ENCODE measurements at regions not wholly inside any gene's neighbourhood (a gene's known extent, or its start where the extent isn't known, plus 50 kb on each side); places are given as distances from the start of the nearest gene placed in this dataset.
A peak's percentile ranks its signal among the peaks of the same experiment; 100 is the strongest.

DNA sequence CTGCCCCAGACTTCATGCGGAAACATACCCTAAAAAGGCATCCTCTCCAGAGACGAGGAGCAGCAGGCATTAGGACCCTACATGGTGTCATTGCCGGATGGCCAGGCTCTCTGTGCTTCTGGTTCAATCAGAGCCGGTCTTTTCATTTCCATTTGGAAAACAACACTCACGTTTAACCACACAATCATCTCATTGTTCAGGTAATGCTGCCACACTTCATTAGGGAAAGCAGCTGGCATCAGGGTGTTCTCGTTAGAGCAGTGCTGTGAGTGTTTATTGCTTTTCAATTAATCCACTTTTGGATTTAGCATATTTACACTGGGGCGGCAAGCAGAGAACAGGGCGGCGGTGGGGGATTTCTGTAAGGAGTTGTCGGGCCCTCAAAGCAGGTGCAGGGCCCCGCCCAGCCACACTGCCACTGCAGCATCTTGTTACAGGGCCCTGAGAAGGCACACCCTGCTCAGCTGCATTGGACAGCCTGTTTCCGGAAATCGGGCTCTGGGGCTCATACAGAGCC is 338.6 kb downstream of the SHANK2 start:
- no peak for TF ChIP-seq RAD21 (conservative IDR thresholded peaks at IDR 0.05)
- TF ChIP-seq, protein P1, sequence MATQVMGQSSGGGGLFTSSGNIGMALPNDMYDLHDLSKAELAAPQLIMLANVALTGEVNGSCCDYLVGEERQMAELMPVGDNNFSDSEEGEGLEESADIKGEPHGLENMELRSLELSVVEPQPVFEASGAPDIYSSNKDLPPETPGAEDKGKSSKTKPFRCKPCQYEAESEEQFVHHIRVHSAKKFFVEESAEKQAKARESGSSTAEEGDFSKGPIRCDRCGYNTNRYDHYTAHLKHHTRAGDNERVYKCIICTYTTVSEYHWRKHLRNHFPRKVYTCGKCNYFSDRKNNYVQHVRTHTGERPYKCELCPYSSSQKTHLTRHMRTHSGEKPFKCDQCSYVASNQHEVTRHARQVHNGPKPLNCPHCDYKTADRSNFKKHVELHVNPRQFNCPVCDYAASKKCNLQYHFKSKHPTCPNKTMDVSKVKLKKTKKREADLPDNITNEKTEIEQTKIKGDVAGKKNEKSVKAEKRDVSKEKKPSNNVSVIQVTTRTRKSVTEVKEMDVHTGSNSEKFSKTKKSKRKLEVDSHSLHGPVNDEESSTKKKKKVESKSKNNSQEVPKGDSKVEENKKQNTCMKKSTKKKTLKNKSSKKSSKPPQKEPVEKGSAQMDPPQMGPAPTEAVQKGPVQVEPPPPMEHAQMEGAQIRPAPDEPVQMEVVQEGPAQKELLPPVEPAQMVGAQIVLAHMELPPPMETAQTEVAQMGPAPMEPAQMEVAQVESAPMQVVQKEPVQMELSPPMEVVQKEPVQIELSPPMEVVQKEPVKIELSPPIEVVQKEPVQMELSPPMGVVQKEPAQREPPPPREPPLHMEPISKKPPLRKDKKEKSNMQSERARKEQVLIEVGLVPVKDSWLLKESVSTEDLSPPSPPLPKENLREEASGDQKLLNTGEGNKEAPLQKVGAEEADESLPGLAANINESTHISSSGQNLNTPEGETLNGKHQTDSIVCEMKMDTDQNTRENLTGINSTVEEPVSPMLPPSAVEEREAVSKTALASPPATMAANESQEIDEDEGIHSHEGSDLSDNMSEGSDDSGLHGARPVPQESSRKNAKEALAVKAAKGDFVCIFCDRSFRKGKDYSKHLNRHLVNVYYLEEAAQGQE (IDR thresholded peaks at IDR 0.05; ENCODE audit: borderline replicate concordance) = peak; percentile 31
- H3K9me3 ChIP-seq (ENCODE audit: low read length) = no peaks in the 10 kb centered on the region
- H3K79me2 ChIP-seq (replicated peaks; ENCODE audit: insufficient read depth, low read length) = no peaks in the 10 kb centered on the region
- no peaks in the 10 kb centered on the region for H3K27me3 ChIP-seq (ENCODE audit: insufficient read depth, low read depth, low read length)
- H3K27ac ChIP-seq (ENCODE audit: low read length) = no peak overlapping the region
- no peaks in the 10 kb centered on the region for H3K36me3 ChIP-seq (ENCODE audit: insufficient read depth, low read length)
- no peaks in the 10 kb centered on the region for H3K9me2 ChIP-seq (ENCODE audit: insufficient read depth, low read length)
- H3K9ac ChIP-seq (ENCODE audit: low read length) = peak overlapping the region; percentile 37
- H3K4me2 ChIP-seq (ENCODE audit: low read length) = no peak overlapping the region
- peak overlapping the region; percentile 46 for H3K4me3 ChIP-seq (ENCODE audit: low read length)
- H4K20me1 ChIP-seq (ENCODE audit: insufficient read depth) = no peaks in the 10 kb centered on the region
- no peak overlapping the region for H2AFZ ChIP-seq (ENCODE audit: low read depth, low read length)
- no peaks in the 10 kb centered on the region for H3F3A ChIP-seq (ENCODE audit: insufficient read depth, low read length, poor library complexity, severe bottlenecking)

DNA sequence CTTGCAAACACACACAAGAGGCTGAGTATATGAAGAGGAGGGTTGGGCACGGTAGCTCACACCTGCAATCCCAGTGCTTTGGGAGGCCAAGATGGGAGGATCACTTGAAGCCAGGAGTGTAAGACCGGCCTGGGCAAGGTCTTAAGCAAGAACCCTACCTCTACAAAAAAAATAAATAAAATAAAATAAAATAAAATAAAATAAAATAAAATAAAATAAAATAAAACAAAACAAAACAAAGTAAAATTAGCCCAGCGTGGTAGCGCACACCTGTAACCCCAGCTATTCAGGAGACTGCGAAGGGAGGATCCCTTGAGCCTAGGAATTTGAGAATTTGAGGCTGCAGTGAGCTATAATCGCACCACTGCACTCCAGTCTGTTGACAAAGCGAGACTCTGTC is 337.9 kb downstream of the SHANK2 start:
- H3K27me3 ChIP-seq (ENCODE audit: insufficient read depth, low read depth, low read length) = no peaks in the 10 kb centered on the region
- no peaks in the 10 kb centered on the region for H3K9me3 ChIP-seq (ENCODE audit: low read length)
- H3K9ac ChIP-seq (ENCODE audit: low read length) = no peak overlapping the region
- H3K4me2 ChIP-seq (ENCODE audit: low read length) = no peak overlapping the region
- H3F3A ChIP-seq (ENCODE audit: insufficient read depth, low read length, poor library complexity, severe bottlenecking) = no peaks in the 10 kb centered on the region
- TF ChIP-seq, protein P2, sequence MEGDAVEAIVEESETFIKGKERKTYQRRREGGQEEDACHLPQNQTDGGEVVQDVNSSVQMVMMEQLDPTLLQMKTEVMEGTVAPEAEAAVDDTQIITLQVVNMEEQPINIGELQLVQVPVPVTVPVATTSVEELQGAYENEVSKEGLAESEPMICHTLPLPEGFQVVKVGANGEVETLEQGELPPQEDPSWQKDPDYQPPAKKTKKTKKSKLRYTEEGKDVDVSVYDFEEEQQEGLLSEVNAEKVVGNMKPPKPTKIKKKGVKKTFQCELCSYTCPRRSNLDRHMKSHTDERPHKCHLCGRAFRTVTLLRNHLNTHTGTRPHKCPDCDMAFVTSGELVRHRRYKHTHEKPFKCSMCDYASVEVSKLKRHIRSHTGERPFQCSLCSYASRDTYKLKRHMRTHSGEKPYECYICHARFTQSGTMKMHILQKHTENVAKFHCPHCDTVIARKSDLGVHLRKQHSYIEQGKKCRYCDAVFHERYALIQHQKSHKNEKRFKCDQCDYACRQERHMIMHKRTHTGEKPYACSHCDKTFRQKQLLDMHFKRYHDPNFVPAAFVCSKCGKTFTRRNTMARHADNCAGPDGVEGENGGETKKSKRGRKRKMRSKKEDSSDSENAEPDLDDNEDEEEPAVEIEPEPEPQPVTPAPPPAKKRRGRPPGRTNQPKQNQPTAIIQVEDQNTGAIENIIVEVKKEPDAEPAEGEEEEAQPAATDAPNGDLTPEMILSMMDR (IDR thresholded peaks at IDR 0.05; ENCODE audit: poor library complexity, severe bottlenecking) = no peak
- TF ChIP-seq SMC3 (conservative IDR thresholded peaks at IDR 0.05; ENCODE audit: poor library complexity) = no peak
- TF ChIP-seq MXI1 (conservative IDR thresholded peaks at IDR 0.05; ENCODE audit: poor library complexity, severe bottlenecking) = no peak
- TF ChIP-seq EP300 (conservative IDR thresholded peaks at IDR 0.05; ENCODE audit: poor library complexity, severe bottlenecking) = no peak
- TF ChIP-seq POLR2AphosphoS5 (IDR thresholded peaks at IDR 0.05) = no peak
- no peak for TF ChIP-seq TAF1 (IDR thresholded peaks at IDR 0.05; ENCODE audit: low read depth)
- TF ChIP-seq RAD21 (conservative IDR thresholded peaks at IDR 0.05) = no peak
- TF ChIP-seq, protein P1 (IDR thresholded peaks at IDR 0.05; ENCODE audit: borderline replicate concordance) = no peak
- no peak for TF ChIP-seq EZH2 (IDR thresholded peaks at IDR 0.05; ENCODE audit: borderline replicate concordance, insufficient read depth, low read length, poor library complexity, severe bottlenecking)
- H3K79me2 ChIP-seq (replicated peaks; ENCODE audit: insufficient read depth, low read length) = no peaks in the 10 kb centered on the region
- H4K20me1 ChIP-seq (ENCODE audit: insufficient read depth) = no peaks in the 10 kb centered on the region
- H3K27ac ChIP-seq (ENCODE audit: low read length) = no peak overlapping the region
- no peaks in the 10 kb centered on the region for H3K36me3 ChIP-seq (ENCODE audit: insufficient read depth, low read length)
- H3K4me3 ChIP-seq (ENCODE audit: low read length) = no peak overlapping the region
- no peaks in the 10 kb centered on the region for H3K9me2 ChIP-seq (ENCODE audit: insufficient read depth, low read length)
- no peak overlapping the region for H2AFZ ChIP-seq (ENCODE audit: low read depth, low read length)
